ENCODE measurements at regions not wholly inside any gene's neighbourhood (a gene's known extent, or its start where the extent isn't known, plus 50 kb on each side); places are given as distances from the start of the nearest gene placed in this dataset.
"Not testable (repeated sequence)": the region's sequence is repeated elsewhere in the genome, so short reads cannot be mapped to it uniquely, and the experiment has no call there.

- H3K9me3 ChIP-seq (ENCODE audit: low read length): peaks cover 6% of the 10 kb centered on the region
- H3K36me3 ChIP-seq (ENCODE audit: insufficient read depth, low read length): no peaks in the 10 kb centered on the region
- H3K4me3 ChIP-seq (ENCODE audit: low read length): no peak overlapping the region
- no peaks in the 10 kb centered on the region for H3K27me3 ChIP-seq (ENCODE audit: insufficient read depth, low read length)
- no peaks in the 10 kb centered on the region for H3K4me1 ChIP-seq (ENCODE audit: insufficient read depth, low read length)
- H2AFZ ChIP-seq (ENCODE audit: low read depth, low read length): no peak overlapping the region
Measured at GRCh38 chr5:38780945-38781344, 64.9 kb upstream of the OSMR start.

GRCh38 chr5:38782180-38782835 is 63.5 kb upstream of the OSMR start:
- Histone ChIP-seq H2AFZ (ENCODE audit: low read depth, low read length) (no peak overlapping the region), H3K4me1 (ENCODE audit: insufficient read depth, low read length) (no peaks in the 10 kb centered on the region), H3K36me3 (ENCODE audit: insufficient read depth, low read length) (no peaks in the 10 kb centered on the region), H3K9me3 (ENCODE audit: low read length) (peaks cover 12% of the 10 kb centered on the region), H3K4me3 (ENCODE audit: low read length) (no peak overlapping the region), H3K27me3 (ENCODE audit: insufficient read depth, low read length) (no peaks in the 10 kb centered on the region)

GRCh38 chr5:38783011-38783561 is 62.7 kb upstream of the OSMR start:
- Histone ChIP-seq H3K4me3 (ENCODE audit: low read length) (no peak overlapping the region), H3K4me1 (ENCODE audit: insufficient read depth, low read length) (no peaks in the 10 kb centered on the region), H3K9me3 (ENCODE audit: low read length) (peaks cover 12% of the 10 kb centered on the region), H3K36me3 (ENCODE audit: insufficient read depth, low read length) (no peaks in the 10 kb centered on the region), H3K27me3 (ENCODE audit: insufficient read depth, low read length) (no peaks in the 10 kb centered on the region), H2AFZ (ENCODE audit: low read depth, low read length) (no peak overlapping the region)

GRCh38 chr5:38789134-38789533 is 56.7 kb upstream of the OSMR start:
- H3K4me3 ChIP-seq (ENCODE audit: low read length): no peak overlapping the region
- no peaks in the 10 kb centered on the region for H3K36me3 ChIP-seq (ENCODE audit: insufficient read depth, low read length)
- H3K9me3 ChIP-seq (ENCODE audit: low read length): peaks cover 5% of the 10 kb centered on the region
- H2AFZ ChIP-seq (ENCODE audit: low read depth, low read length): no peak overlapping the region
- no peaks in the 10 kb centered on the region for H3K27me3 ChIP-seq (ENCODE audit: insufficient read depth, low read length)
- H3K4me1 ChIP-seq (ENCODE audit: insufficient read depth, low read length): no peaks in the 10 kb centered on the region

GRCh38 chr5:38789777-38790176 is 56.0 kb upstream of the OSMR start:
- H3K4me1 ChIP-seq (ENCODE audit: insufficient read depth, low read length): no peaks in the 10 kb centered on the region
- H2AFZ ChIP-seq (ENCODE audit: low read depth, low read length): no peak overlapping the region
- peaks cover 5% of the 10 kb centered on the region for H3K9me3 ChIP-seq (ENCODE audit: low read length)
- no peaks in the 10 kb centered on the region for H3K36me3 ChIP-seq (ENCODE audit: insufficient read depth, low read length)
- H3K4me3 ChIP-seq (ENCODE audit: low read length): no peak overlapping the region
- H3K27me3 ChIP-seq (ENCODE audit: insufficient read depth, low read length): no peaks in the 10 kb centered on the region

- no peaks in the 10 kb centered on the region for H3K36me3 ChIP-seq (ENCODE audit: insufficient read depth, low read length)
Measured at GRCh38 chr5:38790268-38790667, 55.5 kb upstream of the OSMR start.

GRCh38 chr5:38790891-38791290 is 54.9 kb upstream of the OSMR start:
- Histone ChIP-seq H3K9me3 (ENCODE audit: low read length) (peaks cover 5% of the 10 kb centered on the region), H3K36me3 (ENCODE audit: insufficient read depth, low read length) (no peaks in the 10 kb centered on the region), H3K4me1 (ENCODE audit: insufficient read depth, low read length) (no peaks in the 10 kb centered on the region), H3K4me3 (ENCODE audit: low read length) (no peak overlapping the region), H3K27me3 (ENCODE audit: insufficient read depth, low read length) (no peaks in the 10 kb centered on the region), H2AFZ (ENCODE audit: low read depth, low read length) (no peak overlapping the region)

More at GRCh38 chr5:38790268-38790667, 55.5 kb upstream of the OSMR start:
- Histone ChIP-seq H3K9me3 (ENCODE audit: low read length) (peaks cover 5% of the 10 kb centered on the region), H3K27me3 (ENCODE audit: insufficient read depth, low read length) (no peaks in the 10 kb centered on the region), H2AFZ (ENCODE audit: low read depth, low read length) (no peak overlapping the region), H3K4me3 (ENCODE audit: low read length) (no peak overlapping the region), H3K4me1 (ENCODE audit: insufficient read depth, low read length) (no peaks in the 10 kb centered on the region)

GRCh38 chr5:38793099-38793498 is 52.7 kb upstream of the OSMR start:
- Histone ChIP-seq H3K4me1 (ENCODE audit: insufficient read depth, low read length) (no peaks in the 10 kb centered on the region), H2AFZ (ENCODE audit: low read depth, low read length) (no peak overlapping the region), H3K27me3 (ENCODE audit: insufficient read depth, low read length) (no peaks in the 10 kb centered on the region), H3K4me3 (ENCODE audit: low read length) (no peak overlapping the region), H3K9me3 (ENCODE audit: low read length) (no peaks in the 10 kb centered on the region), H3K36me3 (ENCODE audit: insufficient read depth, low read length) (no peaks in the 10 kb centered on the region)

GRCh38 chr5:38794037-38794436 is 51.8 kb upstream of the OSMR start:
- not testable (repeated sequence) for H3K36me3 ChIP-seq (ENCODE audit: insufficient read depth, low read length); H3K9me3 ChIP-seq (ENCODE audit: low read length); H3K4me1 ChIP-seq (ENCODE audit: insufficient read depth, low read length); H3K27me3 ChIP-seq (ENCODE audit: insufficient read depth, low read length); H2AFZ ChIP-seq (ENCODE audit: low read depth, low read length); H3K4me3 ChIP-seq (ENCODE audit: low read length)

GRCh38 chr5:38794986-38795385 is 50.8 kb upstream of the OSMR start:
- no peaks in the 10 kb centered on the region for H3K9me3 ChIP-seq (ENCODE audit: low read length)
- no peaks in the 10 kb centered on the region for H3K36me3 ChIP-seq (ENCODE audit: insufficient read depth, low read length)
- H3K27me3 ChIP-seq (ENCODE audit: insufficient read depth, low read length): no peaks in the 10 kb centered on the region
- H2AFZ ChIP-seq (ENCODE audit: low read depth, low read length): no peak overlapping the region
- peaks cover 2% of the 10 kb centered on the region for H3K4me1 ChIP-seq (ENCODE audit: insufficient read depth, low read length)
- no peak overlapping the region for H3K4me3 ChIP-seq (ENCODE audit: low read length)

GRCh38 chr5:38795986-38796741 is 49.6 kb upstream of the OSMR start:
- no peak overlapping the region for H2AFZ ChIP-seq (ENCODE audit: low read depth, low read length)
- H3K27me3 ChIP-seq (ENCODE audit: insufficient read depth, low read length): no peaks in the 10 kb centered on the region
- peaks cover 5% of the 10 kb centered on the region for H3K4me1 ChIP-seq (ENCODE audit: insufficient read depth, low read length)
- H3K36me3 ChIP-seq (ENCODE audit: insufficient read depth, low read length): no peaks in the 10 kb centered on the region
- H3K9me3 ChIP-seq (ENCODE audit: low read length): no peaks in the 10 kb centered on the region
- H3K4me3 ChIP-seq (ENCODE audit: low read length): no peak overlapping the region

Data from neuron (in vitro differentiated cells).